OCI-LY7 (cell line): ENCODE measurements at regions not wholly inside any gene's neighbourhood (a gene's known extent, or its start where the extent isn't known, plus 50 kb on each side); places are given as distances from the start of the nearest gene placed in this dataset.

Source experiments
- EZH2phosphoT487 ChIP-seq: fragments of 200-600 bp; sonication (generic); IDR thresholded peaks from 2 replicates; pipeline ENCODE4 v1.6.1; 2018; ENCODE audit warnings: low read depth, borderline replicate concordance, mild to moderate bottlenecking, mixed run types, antibody characterized with exemption, low read length, moderate library complexity, mixed read lengths
- TF ChIP-seq, protein P1 (sequence below): fragments of 200-600 bp; sonication (generic); conservative IDR thresholded peaks from 2 replicates; pipeline ENCODE4 v1.5.1; 2014; ENCODE audit warnings: mild to moderate bottlenecking, antibody characterized with exemption, low read length, moderate library complexity, mixed read lengths

- TF ChIP-seq, protein P1, sequence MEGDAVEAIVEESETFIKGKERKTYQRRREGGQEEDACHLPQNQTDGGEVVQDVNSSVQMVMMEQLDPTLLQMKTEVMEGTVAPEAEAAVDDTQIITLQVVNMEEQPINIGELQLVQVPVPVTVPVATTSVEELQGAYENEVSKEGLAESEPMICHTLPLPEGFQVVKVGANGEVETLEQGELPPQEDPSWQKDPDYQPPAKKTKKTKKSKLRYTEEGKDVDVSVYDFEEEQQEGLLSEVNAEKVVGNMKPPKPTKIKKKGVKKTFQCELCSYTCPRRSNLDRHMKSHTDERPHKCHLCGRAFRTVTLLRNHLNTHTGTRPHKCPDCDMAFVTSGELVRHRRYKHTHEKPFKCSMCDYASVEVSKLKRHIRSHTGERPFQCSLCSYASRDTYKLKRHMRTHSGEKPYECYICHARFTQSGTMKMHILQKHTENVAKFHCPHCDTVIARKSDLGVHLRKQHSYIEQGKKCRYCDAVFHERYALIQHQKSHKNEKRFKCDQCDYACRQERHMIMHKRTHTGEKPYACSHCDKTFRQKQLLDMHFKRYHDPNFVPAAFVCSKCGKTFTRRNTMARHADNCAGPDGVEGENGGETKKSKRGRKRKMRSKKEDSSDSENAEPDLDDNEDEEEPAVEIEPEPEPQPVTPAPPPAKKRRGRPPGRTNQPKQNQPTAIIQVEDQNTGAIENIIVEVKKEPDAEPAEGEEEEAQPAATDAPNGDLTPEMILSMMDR = no peak
- no peak for TF ChIP-seq EZH2phosphoT487
Measured at GRCh38 chr22:47433627-47434026, 671.2 kb downstream of the TBC1D22A start.
